Transverse colon (tissue), 4 donors: ENCODE measurements at regions not wholly inside any gene's neighbourhood (a gene's known extent, or its start where the extent isn't known, plus 50 kb on each side); places are given as distances from the start of the nearest gene placed in this dataset.

Source experiments
- DNase-seq: peaks from one replicate; pipeline ENCODE4 v3.0.0-alpha.2; 2019
- H3K27ac ChIP-seq, 4 donors: fragments of 200-600 bp; sonication (generic); 2 replicates each; pipeline ENCODE4 v1.5.1; 2016 to 2018; ENCODE audit warnings: inconsistent platforms in 4 of 4
- H3K27me3 ChIP-seq: fragments of 200-600 bp; sonication (generic); 2 replicates; pipeline ENCODE4 v1.5.1; 2017; ENCODE audit warnings: inconsistent platforms
- H3K36me3 ChIP-seq, 4 donors: fragments of 200-600 bp; sonication (generic); 2 replicates each; pipeline ENCODE4 v1.5.1; 2017 to 2019; ENCODE audit warnings: inconsistent platforms in 4 of 4
- H3K4me1 ChIP-seq, 4 donors: fragments of 200-600 bp; sonication (generic); 2 replicates each; pipeline ENCODE4 v1.5.1; 2017 to 2020; ENCODE audit warnings: inconsistent platforms in 4 of 4
- H3K4me3 ChIP-seq, 4 donors: fragments of 200-600 bp; sonication (generic); 1 replicate in 1 of 4; 2 replicates in 3 of 4; pipeline versions ENCODE4 v1.5.1 to v1.6.1; 2017 to 2019; ENCODE audit warnings: inconsistent platforms in 4 of 4
- H3K9me3 ChIP-seq, 2 donors: fragments of 200-600 bp; sonication (generic); 2 replicates each; pipeline ENCODE4 v1.5.1; 2017 to 2019; ENCODE audit warnings: inconsistent platforms in 2 of 2
- CTCF ChIP-seq, 5 experiments: fragments of 200-600 bp in 3 of 5; fragments of 450-650 bp in 2 of 5; sonication (generic) in 3 of 5; IDR thresholded peaks; 1 replicate in 2 of 5; 2 replicates in 3 of 5; pipeline ENCODE4 v1.5.1; 2016 to 2017; ENCODE audit warnings: antibody characterized with exemption in 5 of 5, inconsistent platforms in 3 of 5, mild to moderate bottlenecking in 2 of 5, moderate library complexity in 1 of 5
- EP300 ChIP-seq: sonication (generic); formaldehyde crosslinking; IDR thresholded peaks from one replicate; pipeline ENCODE4 v1.6.1; 2017; ENCODE audit warnings: antibody characterized with exemption, low read depth
- POLR2A ChIP-seq: fragments of 450-650 bp; IDR thresholded peaks from one replicate; pipeline ENCODE4 v1.6.1; 2016; ENCODE audit warnings: antibody characterized with exemption, mild to moderate bottlenecking, moderate library complexity
- POLR2AphosphoS5 ChIP-seq, 3 donors: sonication (generic); formaldehyde crosslinking; IDR thresholded peaks; one replicate each; pipeline ENCODE4 v1.6.1; 2016; ENCODE audit warnings: antibody characterized with exemption in 3 of 3
- WGBS, 2 donors: methylation state at CpG; one replicate each; pipeline ENCODE4 v1.1.5; 2018; ENCODE audit warnings: low coverage in 1 of 2; 5-methylcytosine and 5-hydroxymethylcytosine counted together
- in situ Hi-C, 4 donors: fragments of 200-750 bp; cut with MboI; loops; one replicate each; pipeline versions ENCODE4 v1.15.0 to v1.15.1; 2017; ENCODE audit warnings: low sequenced_read_pairs in 3 of 4, low pct_ligation_motif_present in 1 of 4, low pct_unique_long_range_greater_than_20kb in 1 of 4
- intact Hi-C: fragments of 100-400 bp; cut with DNase I; formaldehyde crosslinking; loops from one replicate; pipeline ENCODE4 v1.15.1; 2023; ENCODE audit warnings: low total_unique reads

DNA sequence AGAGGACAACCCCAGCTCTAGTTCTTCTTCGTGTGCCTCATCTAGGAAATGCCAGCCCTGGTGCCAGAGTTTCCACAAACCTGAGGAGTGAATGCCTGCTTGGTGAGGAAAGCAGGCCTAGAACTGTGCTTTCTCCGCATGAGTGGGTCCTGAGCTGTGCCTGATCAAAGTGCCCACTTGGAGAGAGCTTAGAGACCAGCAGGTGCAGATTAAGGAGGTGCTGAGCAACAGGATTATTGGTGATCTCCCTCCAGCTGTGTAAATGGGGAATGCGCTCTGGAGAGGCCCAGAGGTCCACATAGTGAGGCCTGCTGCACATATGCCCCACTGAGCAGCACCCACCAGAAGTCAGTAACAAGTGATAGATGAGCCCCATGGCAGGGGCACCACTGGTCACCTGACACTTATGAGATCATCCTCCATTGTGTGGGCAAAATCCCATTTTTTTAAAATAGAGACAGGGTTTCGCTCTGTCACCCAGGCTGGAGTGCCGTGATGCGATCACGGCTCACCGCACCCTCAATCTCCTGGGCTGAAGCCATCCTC, 127.2 kb upstream of the ZC3H12A start:
- Histone ChIP-seq H3K4me3 (no peak overlapping the region), H3K36me3 (no peaks in the 10 kb centered on the region), H3K9me3 (no peaks in the 10 kb centered on the region), H3K27ac (no peak overlapping the region), H3K4me1 (no peaks in the 10 kb centered on the region), H3K27me3 (peaks cover under 1% of the 10 kb centered on the region)
- intact Hi-C loops = no loop called here
- 85% methylated on average over 8 of the region's 8 CpGs; no CpG with 5 or more reads in 1 of the 2 donors for WGBS, 2 donors
- in situ Hi-C loops = no loop called here
- TF ChIP-seq POLR2AphosphoS5 (IDR thresholded peaks at IDR 0.05) (no peak), EP300 (no peak), POLR2A (no peak), CTCF (IDR thresholded peaks at IDR 0.05) (no peak)
- no peak for DNase-seq

DNA sequence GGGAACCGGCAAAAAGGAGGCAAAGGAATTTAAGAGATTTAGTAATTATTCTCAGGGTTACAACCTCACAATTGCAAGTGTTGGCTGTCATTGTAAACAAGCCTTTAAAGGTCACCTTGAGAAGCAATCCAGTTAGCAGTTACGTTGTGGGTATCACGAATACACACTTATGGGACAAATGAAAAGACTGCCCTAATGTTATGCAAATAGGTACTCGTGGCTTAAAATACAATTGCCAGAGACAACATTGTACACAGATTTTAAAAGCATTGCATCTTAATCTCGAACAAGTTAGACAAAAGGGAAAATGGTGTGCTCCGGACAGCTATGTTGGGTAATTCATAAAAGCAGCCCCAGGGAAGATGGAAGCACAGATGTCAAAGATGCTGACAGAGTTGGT, 120.5 kb upstream of the ZC3H12A start:
- Histone ChIP-seq H3K36me3 (no peaks in the 10 kb centered on the region), H3K27me3 (peaks cover 13% of the 10 kb centered on the region), H3K9me3 (no peaks in the 10 kb centered on the region), H3K27ac (no peak overlapping the region), H3K4me3 (no peak overlapping the region), H3K4me1 (no peaks in the 10 kb centered on the region)
- in situ Hi-C loops = no loop called here
- 39 to 41% methylated on average over 6 of the region's 6 CpGs for WGBS, 2 donors
- DNase-seq = no peak
- TF ChIP-seq POLR2A (no peak), EP300 (no peak), CTCF (IDR thresholded peaks at IDR 0.05) (no peak), POLR2AphosphoS5 (IDR thresholded peaks at IDR 0.05) (no peak)
- intact Hi-C loops = no loop called here

GRCh38 chr1:37354876-37355650, 119.3 kb upstream of the ZC3H12A start:
- no peak for TF ChIP-seq CTCF (IDR thresholded peaks at IDR 0.05)
- no peak for TF ChIP-seq POLR2AphosphoS5 (IDR thresholded peaks at IDR 0.05)
- no peak for TF ChIP-seq POLR2A
- no peak for TF ChIP-seq EP300
- H3K4me1 ChIP-seq = no peaks in the 10 kb centered on the region
- DNase-seq = no peak
- peaks cover 13% of the 10 kb centered on the region for H3K27me3 ChIP-seq
- WGBS, 2 donors = 65 to 68% methylated on average over 5 to 7 of the region's 7 CpGs
- H3K27ac ChIP-seq = no peak overlapping the region
- H3K9me3 ChIP-seq = no peaks in the 10 kb centered on the region
- no peaks in the 10 kb centered on the region for H3K36me3 ChIP-seq
- intact Hi-C loops (no loop called here), in situ Hi-C loops (no loop called here)
- no peak overlapping the region for H3K4me3 ChIP-seq

GRCh38 chr1:37358992-37359391, 115.4 kb upstream of the ZC3H12A start:
- Histone ChIP-seq H3K4me3 (no peak overlapping the region), H3K27ac (no peak overlapping the region), H3K9me3 (no peaks in the 10 kb centered on the region), H3K27me3 (peaks cover 7% of the 10 kb centered on the region), H3K4me1 (no peaks in the 10 kb centered on the region), H3K36me3 (no peaks in the 10 kb centered on the region)
- TF ChIP-seq EP300 (no peak), CTCF (IDR thresholded peaks at IDR 0.05) (no peak), POLR2AphosphoS5 (IDR thresholded peaks at IDR 0.05) (no peak), POLR2A (no peak)
- intact Hi-C loops = no loop called here
- 81% methylated on average over 4 of the region's 4 CpGs; no CpG with 5 or more reads in 1 of the 2 donors for WGBS, 2 donors
- DNase-seq = no peak
- in situ Hi-C loops = no loop called here
